ENCODE measurements at regions not wholly inside any gene's neighbourhood (a gene's known extent, or its start where the extent isn't known, plus 50 kb on each side); places are given as distances from the start of the nearest gene placed in this dataset.

DNA sequence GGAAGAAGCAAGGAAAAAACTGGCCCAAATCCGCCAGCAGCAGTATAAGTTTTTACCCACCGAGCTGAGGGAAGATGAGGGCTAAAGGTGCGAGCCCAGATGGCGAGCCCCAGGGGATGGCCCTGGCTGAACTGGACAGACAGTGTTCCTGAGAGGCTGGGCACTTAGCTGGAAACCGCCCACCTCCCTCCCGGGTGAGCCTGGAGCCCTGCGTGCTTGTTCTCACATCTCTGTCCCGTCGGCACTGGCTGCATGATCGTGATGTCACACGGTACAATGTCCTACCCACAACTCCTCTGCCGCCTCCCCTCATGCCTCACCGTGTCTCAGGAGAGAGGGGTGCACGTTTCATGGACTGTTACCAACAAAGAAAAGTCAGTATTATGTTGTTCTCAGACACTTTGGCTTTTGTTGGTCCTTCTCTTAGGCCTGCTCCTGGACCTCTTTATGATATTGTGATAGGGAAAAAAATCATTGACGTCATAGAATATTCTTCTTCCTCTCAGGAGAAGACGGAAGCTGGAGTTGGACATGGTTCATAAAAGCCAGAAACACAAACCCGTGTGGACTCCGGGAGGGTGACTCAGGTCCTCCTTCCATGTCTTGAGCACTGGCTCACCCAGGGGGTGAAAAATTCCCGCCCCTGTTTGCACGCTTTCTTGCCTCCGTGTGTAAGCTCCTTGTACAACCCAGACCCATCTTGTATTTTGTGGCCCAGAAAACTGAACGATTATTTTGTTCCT, 201.8 kb upstream of the TPM1 start:
- TF ChIP-seq, protein P1, sequence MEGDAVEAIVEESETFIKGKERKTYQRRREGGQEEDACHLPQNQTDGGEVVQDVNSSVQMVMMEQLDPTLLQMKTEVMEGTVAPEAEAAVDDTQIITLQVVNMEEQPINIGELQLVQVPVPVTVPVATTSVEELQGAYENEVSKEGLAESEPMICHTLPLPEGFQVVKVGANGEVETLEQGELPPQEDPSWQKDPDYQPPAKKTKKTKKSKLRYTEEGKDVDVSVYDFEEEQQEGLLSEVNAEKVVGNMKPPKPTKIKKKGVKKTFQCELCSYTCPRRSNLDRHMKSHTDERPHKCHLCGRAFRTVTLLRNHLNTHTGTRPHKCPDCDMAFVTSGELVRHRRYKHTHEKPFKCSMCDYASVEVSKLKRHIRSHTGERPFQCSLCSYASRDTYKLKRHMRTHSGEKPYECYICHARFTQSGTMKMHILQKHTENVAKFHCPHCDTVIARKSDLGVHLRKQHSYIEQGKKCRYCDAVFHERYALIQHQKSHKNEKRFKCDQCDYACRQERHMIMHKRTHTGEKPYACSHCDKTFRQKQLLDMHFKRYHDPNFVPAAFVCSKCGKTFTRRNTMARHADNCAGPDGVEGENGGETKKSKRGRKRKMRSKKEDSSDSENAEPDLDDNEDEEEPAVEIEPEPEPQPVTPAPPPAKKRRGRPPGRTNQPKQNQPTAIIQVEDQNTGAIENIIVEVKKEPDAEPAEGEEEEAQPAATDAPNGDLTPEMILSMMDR (conservative IDR thresholded peaks at IDR 0.05 in 1 of 2, IDR thresholded peaks at IDR 0.05 in 1 of 2; ENCODE audit: low read depth in 1 of 2, low read length in 2 of 2) = no peak
- no peak for TF ChIP-seq EZH2 (IDR thresholded peaks at IDR 0.05; ENCODE audit: low read length, missing control alignments)

Measured in fibroblast of lung (primary cell).